NB4 (cell line): ENCODE measurements at regions not wholly inside any gene's neighbourhood (a gene's known extent, or its start where the extent isn't known, plus 50 kb on each side); places are given as distances from the start of the nearest gene placed in this dataset.
A peak's percentile ranks its signal among the peaks of the same experiment; 100 is the strongest.

Experiments
- DNase-seq: peaks from one replicate; pipeline ENCODE4 v3.0.0; 2010; ENCODE audit warnings: low read depth
- H3K4me3 ChIP-seq: one replicate; pipeline ENCODE4 v1.5.1; 2011; ENCODE audit warnings: mild to moderate bottlenecking, low read depth, low read length, moderate library complexity
- CTCF ChIP-seq: IDR thresholded peaks from one replicate; pipeline ENCODE4 v1.5.1; 2012; ENCODE audit warnings: low read depth, low read length
- MYC ChIP-seq: IDR thresholded peaks from 2 replicates; pipeline ENCODE4 v1.6.1; 2011; ENCODE audit warnings: low read depth, low read length
- POLR2A ChIP-seq: IDR thresholded peaks from 2 replicates; pipeline ENCODE4 v1.6.1; 2011; ENCODE audit warnings: mild to moderate bottlenecking; ENCODE audit not compliant: insufficient read length; ENCODE audit errors: extremely low read depth
- TF ChIP-seq, protein P1 (sequence below): IDR thresholded peaks from 2 replicates; pipeline ENCODE4 v1.6.1; 2011; ENCODE audit warnings: low read depth, low read length

DNA sequence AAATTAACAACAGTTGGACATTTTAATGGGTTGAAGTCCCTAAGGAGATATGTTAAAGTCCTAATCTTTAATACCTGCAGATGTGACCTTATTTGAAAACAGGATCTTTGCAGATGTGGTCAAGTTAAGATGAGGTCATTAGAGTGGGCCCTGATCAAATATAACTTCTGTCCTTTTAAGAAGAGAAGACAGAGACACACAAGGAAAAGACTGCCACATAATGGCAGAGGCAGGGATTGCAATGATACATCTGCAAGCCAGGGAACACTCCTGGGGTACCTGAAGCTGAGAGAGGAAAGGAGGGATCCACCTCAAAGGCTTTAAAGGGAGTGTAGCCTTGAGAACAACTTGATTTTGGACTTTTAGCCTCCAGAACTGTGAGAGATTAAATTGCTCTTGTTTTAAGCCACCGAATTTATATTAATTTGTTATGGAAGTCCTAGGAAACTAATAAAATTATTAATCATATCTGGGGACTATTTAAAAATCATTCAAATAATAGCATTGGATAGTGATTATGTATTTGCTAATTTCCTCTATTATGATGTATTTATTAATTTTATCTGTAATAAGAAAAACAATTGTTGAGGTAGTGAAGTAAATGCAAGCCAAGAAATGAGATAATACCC is 700.0 kb upstream of the PCDH15 start:
- peak; percentile 55 for DNase-seq
- no peak overlapping the region for H3K4me3 ChIP-seq
- TF ChIP-seq, protein P1, sequence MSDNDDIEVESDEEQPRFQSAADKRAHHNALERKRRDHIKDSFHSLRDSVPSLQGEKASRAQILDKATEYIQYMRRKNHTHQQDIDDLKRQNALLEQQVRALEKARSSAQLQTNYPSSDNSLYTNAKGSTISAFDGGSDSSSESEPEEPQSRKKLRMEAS: no peak
- no peak for TF ChIP-seq MYC
- TF ChIP-seq POLR2A: no peak
- peak; percentile 77 for TF ChIP-seq CTCF

DNA sequence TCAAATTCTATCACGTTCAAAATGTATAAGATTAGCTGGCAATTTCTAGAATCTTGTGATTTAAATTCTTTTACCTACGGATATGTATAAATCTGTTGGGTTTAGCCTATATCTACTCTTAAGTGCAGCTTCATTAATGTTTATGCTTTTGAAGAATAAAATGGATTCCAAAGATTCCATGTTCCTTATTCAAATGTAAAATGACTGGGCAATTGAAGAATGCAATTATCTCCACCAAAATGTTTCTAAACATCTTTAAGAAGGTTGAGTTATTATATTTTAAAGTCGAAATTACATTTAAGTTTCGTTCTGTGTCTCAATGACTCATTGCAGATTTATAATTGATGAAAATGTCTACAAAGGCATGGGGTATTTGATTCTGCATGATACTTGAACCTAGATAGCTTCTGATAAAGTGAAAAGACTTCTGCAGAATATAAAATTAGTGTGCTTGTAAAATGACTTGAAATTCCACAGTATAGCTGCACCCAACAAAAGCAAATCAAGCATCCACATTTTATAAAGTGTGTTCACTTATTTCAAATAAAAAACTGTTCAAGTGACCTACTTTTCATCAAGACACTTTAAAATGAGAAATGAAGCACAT is 697.0 kb upstream of the PCDH15 start:
- no peak for TF ChIP-seq POLR2A
- no peak for TF ChIP-seq CTCF
- TF ChIP-seq, protein P1: no peak
- no peak for TF ChIP-seq MYC
- no peak for DNase-seq

GRCh38 chr10:55495555-55495954 is 694.5 kb upstream of the PCDH15 start:
- TF ChIP-seq POLR2A (no peak), MYC (no peak), CTCF (no peak)
- TF ChIP-seq, protein P1: no peak
- DNase-seq: no peak
- no peak overlapping the region for H3K4me3 ChIP-seq

More for the DNA sequence above, 697.0 kb upstream of the PCDH15 start:
- H3K4me3 ChIP-seq: no peak overlapping the region

DNA sequence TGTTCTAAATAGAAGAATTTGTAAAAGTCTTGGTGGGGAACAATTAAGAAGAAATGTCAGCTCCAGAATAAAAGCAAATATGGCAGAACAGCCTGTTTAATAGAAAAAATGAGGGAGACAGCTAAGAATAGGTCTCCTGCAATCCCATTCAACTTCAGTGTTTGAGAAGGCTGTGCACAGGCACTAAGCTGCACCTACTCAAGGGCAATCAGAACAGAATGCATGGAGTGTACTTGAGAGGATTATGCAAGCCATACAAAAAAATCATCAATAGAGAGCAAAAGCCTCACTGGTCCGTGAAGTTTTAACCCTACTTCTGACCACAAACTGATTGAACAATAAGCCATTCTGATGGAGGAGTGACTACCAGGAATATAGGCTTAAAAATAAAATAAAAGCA is 690.7 kb upstream of the PCDH15 start:
- TF ChIP-seq CTCF (no peak), POLR2A (no peak), MYC (no peak)
- TF ChIP-seq, protein P1: no peak
- no peak overlapping the region for H3K4me3 ChIP-seq

DNA sequence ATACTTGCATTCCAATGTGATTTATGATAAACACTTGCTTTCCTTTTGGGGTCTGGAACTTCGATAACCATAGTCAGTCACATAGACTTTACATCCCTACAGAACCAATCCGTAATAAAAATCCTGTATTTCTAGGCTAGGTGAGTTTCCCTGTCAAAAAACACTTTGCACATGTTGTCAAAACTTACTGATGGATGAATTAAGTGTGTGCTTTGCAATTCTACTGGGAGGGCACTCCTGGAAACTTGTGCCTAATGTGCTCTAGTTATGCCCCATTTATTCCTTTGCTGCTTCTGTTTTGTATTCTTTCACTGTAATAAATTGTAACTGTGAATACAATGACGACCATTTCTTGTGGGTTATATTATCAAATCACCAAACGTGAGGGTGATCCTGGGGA is 684.8 kb upstream of the PCDH15 start:
- DNase-seq: no peak
- TF ChIP-seq POLR2A (no peak), CTCF (no peak), MYC (no peak)
- TF ChIP-seq, protein P1: no peak
- no peak overlapping the region for H3K4me3 ChIP-seq

More for the DNA sequence above, 690.7 kb upstream of the PCDH15 start:
- no peak for DNase-seq
